ENCODE measurements at regions not wholly inside any gene's neighbourhood (a gene's known extent, or its start where the extent isn't known, plus 50 kb on each side); places are given as distances from the start of the nearest gene placed in this dataset.

DNA sequence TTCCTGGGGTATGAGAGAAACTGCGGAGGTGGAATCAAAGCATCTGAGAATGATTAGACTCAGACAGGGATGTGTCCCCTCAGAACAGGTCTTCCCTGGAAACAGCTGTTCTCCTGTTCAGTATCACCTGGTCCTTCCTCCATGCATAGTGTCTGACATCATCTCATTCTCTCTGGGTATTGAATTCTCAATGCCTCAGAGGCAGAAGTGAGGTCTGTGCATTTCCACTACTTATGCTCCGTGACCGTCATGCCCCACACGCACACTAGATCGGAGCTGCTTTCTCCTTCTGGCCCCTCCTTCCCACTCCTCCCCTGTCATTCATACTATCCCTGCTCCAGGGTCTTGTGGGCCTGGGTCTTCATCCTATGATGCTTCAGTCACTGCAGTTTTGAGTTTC is 61.4 kb upstream of the DAB2IP start:
- Mint-ChIP-seq H3K36me3 (no peaks in the 10 kb centered on the region), H3K27ac (no peak overlapping the region), H3K9me3 (no peaks in the 10 kb centered on the region)
- ATAC-seq = no peak
- DNase-seq (ENCODE audit: low spot score in 2 of 2) = no peak

DNA sequence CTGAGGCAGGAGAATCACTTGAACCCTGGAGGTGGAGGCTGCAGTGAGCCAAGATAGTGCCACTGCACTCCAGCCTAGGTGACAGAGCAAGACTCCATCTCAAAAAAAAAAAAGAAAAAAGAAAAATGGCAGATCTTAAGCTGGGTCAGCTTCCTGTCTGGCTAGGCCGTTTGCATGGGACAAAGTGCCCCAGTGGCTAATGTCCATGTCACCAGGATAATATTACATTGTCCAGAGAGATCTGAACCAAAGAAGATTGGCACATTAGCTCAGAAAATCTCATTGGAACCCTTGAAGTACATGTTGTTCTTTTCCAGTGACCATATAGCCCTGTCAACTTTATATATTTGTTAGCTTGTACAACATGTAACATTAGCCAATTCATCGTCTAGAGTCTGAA is 59.2 kb upstream of the DAB2IP start:
- DNase-seq (ENCODE audit: low spot score in 2 of 2) (no peak), ATAC-seq (no peak)
- Mint-ChIP-seq H3K27ac (no peak overlapping the region), H3K9me3 (peaks cover under 1 to 2% of the 10 kb centered on the region in 2 donors), H3K36me3 (peaks cover 2% of the 10 kb centered on the region in 2 donors)

DNA sequence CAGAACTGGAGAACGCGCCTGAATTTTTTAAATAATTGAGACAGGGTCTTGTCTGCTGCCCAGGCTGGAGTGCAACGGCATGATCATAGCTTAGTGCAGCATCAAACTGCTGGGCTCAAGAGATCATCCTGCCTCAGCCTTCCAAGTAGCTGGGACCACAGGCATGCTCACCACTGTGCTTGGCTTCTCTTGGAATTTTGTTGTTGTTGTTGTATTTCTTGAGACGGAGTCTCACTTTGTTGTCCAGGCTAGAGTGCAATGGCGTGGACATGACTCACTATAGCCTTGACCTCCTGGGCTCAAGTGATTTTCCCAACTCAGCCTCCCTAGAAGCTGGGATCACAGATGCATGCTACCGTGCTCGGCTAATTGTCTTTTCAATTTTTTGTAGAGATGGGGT is 58.4 kb upstream of the DAB2IP start:
- ATAC-seq = no peak

DNA sequence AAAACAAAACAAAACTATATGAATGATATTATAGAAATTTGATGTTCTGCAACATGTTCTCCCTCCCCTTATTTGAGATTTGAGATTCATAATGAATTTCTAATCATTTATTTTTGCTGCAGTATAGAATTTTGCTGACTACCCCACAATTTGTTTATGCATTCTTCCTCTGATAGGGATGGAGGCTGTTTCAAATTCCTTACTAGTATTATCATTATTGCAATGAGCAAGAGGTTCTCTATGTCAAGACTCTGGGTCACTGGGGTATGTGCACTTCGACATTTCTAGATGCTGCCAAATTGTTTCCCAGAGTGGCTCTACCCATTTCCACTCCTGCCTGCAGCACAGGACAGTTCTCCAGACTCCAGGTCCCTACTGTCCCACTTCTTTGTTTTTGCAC is 54.9 kb upstream of the DAB2IP start:
- DNase-seq (ENCODE audit: low spot score in 2 of 2) (no peak), ATAC-seq (no peak)

More for the DNA sequence above, 58.4 kb upstream of the DAB2IP start:
- Mint-ChIP-seq H3K36me3 (peaks cover 8% of the 10 kb centered on the region in 2 donors), H3K27ac (no peak overlapping the region), H3K9me3 (peaks cover 6 to 7% of the 10 kb centered on the region in 2 donors)
- no peak for DNase-seq (ENCODE audit: low spot score in 2 of 2)

GRCh38 chr9:121597698-121598166 is 53.7 kb upstream of the DAB2IP start:
- H3K36me3 Mint-ChIP-seq = peaks cover 8 to 13% of the 10 kb centered on the region in 2 donors
- ATAC-seq = no peak
- DNase-seq (ENCODE audit: low spot score in 2 of 2) = no peak
- H3K27ac Mint-ChIP-seq = no peak overlapping the region
- peaks cover 6 to 7% of the 10 kb centered on the region in 2 donors for H3K9me3 Mint-ChIP-seq

More for the DNA sequence above, 54.9 kb upstream of the DAB2IP start:
- Mint-ChIP-seq H3K27ac (no peak overlapping the region), H3K36me3 (peaks cover 8 to 13% of the 10 kb centered on the region in 2 donors), H3K9me3 (peaks cover 6 to 7% of the 10 kb centered on the region in 2 donors)

DNA sequence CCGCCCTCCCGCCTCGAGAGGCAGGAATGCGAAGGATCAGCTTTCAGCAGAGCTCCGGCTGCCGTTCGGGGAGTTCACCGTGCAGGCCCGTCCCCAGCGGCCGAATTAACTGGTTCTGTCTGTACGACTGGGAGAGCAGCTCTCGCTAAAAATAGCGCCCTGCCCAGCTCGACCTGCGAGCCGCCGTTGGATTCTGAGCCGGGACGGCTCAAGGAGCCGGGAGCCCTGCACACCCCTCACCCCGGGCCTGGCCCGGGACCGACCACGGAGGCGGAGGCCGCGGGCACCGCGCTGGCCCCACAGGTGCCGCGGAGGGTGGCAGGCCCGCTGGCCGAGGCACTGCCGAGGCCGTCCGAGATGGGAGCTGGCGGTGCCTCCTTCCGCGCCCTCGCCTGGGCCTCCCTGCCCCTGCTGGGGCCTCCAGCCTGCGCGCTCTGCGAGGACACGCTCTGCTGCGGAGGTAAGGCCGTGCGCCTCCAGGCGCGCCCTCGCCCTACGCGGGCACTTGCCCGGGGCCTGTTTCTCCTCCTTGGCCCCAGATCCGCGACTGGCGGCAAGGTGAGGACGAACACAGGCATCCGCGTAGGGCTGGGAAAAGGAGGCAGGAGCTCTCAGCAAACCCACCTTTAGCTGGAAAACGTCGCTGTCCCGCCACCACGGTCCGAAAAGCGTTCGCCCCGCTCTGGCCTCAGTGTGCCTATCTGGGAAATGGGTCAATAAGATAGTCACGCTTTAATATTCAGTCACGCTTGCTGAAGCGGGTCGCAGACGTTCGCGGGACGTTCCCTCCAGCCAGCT is 53.1 kb upstream of the DAB2IP start:
- Mint-ChIP-seq H3K36me3 (peaks cover 8 to 13% of the 10 kb centered on the region in 2 donors), H3K9me3 (peaks cover 6 to 7% of the 10 kb centered on the region in 2 donors), H3K27ac (no peak overlapping the region)
- DNase-seq (ENCODE audit: low spot score in 2 of 2) (no peak), ATAC-seq (no peak)

- peaks cover 8 to 13% of the 10 kb centered on the region in 2 donors for H3K36me3 Mint-ChIP-seq
- ATAC-seq (peak in 1 of 2 donors; percentile 30), DNase-seq (ENCODE audit: low spot score in 2 of 2) (no peak)
- H3K9me3 Mint-ChIP-seq = peaks cover 6 to 7% of the 10 kb centered on the region in 2 donors
- H3K27ac Mint-ChIP-seq = no peak overlapping the region
Measured at GRCh38 chr9:121598965-121599871, 52.2 kb upstream of the DAB2IP start.

DNA sequence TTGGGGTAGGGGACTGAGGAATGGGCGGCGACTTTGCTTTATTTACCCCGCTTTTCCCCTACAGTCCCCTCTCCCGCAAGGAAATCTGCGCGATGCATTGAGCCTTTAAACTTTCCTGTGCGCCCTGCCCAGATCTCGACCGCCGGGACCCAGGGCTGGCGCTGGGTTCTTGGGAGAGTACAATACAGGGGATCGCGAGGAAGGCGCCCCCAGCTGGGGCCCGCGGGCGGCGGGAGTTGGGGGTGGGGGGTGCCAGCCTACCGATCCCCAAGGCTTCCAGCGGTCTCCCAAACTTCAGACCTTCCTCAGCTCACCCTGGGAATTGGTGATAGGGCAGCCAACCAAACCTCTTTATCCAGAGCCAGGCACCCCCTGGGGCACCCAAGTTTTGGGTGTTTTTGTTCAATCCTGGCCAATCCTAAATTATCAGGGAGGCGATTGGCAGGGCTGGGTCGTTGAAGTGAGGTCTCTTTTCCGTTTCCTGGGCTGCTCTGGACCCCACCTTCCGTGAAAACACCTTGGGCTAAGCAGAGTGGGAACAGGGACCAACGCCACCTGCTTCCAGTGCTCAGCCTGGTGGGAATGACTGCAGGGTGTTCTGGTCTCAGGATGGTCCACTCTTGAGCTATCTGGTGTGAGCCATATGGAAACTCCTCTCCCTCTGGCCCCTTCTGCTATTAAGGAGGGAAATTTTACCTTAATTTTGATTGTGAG is 51.4 kb upstream of the DAB2IP start:
- H3K36me3 Mint-ChIP-seq = peaks cover 8 to 13% of the 10 kb centered on the region in 2 donors
- DNase-seq (ENCODE audit: low spot score in 2 of 2) = no peak
- H3K9me3 Mint-ChIP-seq = peaks cover 6 to 7% of the 10 kb centered on the region in 2 donors
- H3K27ac Mint-ChIP-seq = no peak overlapping the region
- no peak for ATAC-seq

DNA sequence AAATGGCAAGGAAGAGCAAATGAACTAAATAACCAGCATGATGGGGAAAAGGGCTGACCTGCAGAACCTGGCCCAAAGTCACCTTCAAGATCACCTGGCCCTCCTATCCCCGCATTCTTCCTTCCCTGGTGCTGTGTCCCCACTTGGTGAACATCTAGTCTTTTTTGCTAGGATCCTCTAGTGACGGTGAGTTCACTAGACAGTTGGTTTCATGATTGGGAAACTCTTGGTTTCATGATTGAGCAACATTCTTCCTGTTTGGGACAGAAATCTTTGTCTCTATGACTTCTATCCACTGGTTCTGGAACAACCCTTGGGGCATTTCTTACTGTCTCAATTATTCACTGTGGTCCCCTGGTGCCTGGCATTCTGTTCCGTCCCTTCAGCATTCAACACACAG is 50.2 kb upstream of the DAB2IP start:
- DNase-seq (ENCODE audit: low spot score in 2 of 2) = no peak
- ATAC-seq = peak in 1 of 2 donors; percentile 28
- Mint-ChIP-seq H3K27ac (no peak overlapping the region), H3K9me3 (peaks cover 6 to 7% of the 10 kb centered on the region in 2 donors), H3K36me3 (peaks cover 8 to 13% of the 10 kb centered on the region in 2 donors)

Measured in activated naive CD4-positive, alpha-beta T cell treated with anti-CD3 and anti-CD28 coated beads, Interleukin-2, amount 50 U/mL, for 72 hours (primary cell).